ENCODE measurements at regions not wholly inside any gene's neighbourhood (a gene's known extent, or its start where the extent isn't known, plus 50 kb on each side); places are given as distances from the start of the nearest gene placed in this dataset.

GRCh38 chr17:6305613-6306360, 129.1 kb downstream of the AIPL1 start:
- intact Hi-C loops (cut with DNase I; ENCODE audit: low total_unique reads), result no loop called here
- 63 to 68% methylated on average over 11 of the region's 11 CpGs for WGBS, 2 donors
- no peak for DNase-seq (ENCODE audit: low spot score in 2 of 2)
- TF ChIP-seq, protein P1, sequence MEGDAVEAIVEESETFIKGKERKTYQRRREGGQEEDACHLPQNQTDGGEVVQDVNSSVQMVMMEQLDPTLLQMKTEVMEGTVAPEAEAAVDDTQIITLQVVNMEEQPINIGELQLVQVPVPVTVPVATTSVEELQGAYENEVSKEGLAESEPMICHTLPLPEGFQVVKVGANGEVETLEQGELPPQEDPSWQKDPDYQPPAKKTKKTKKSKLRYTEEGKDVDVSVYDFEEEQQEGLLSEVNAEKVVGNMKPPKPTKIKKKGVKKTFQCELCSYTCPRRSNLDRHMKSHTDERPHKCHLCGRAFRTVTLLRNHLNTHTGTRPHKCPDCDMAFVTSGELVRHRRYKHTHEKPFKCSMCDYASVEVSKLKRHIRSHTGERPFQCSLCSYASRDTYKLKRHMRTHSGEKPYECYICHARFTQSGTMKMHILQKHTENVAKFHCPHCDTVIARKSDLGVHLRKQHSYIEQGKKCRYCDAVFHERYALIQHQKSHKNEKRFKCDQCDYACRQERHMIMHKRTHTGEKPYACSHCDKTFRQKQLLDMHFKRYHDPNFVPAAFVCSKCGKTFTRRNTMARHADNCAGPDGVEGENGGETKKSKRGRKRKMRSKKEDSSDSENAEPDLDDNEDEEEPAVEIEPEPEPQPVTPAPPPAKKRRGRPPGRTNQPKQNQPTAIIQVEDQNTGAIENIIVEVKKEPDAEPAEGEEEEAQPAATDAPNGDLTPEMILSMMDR (IDR thresholded peaks at IDR 0.05), result no peak
- no peak for TF ChIP-seq POLR2A (IDR thresholded peaks at IDR 0.05)
- no peak overlapping the region for H3K4me3 ChIP-seq (ENCODE audit: low read depth, poor library complexity, severe bottlenecking)

GRCh38 chr17:6304894-6305612, 129.9 kb downstream of the AIPL1 start:
- DNase-seq (ENCODE audit: low spot score in 2 of 2), result no peak
- H3K4me3 ChIP-seq (ENCODE audit: low read depth, poor library complexity, severe bottlenecking), result no peak overlapping the region
- TF ChIP-seq, protein P1 (IDR thresholded peaks at IDR 0.05), result no peak
- no peak for TF ChIP-seq POLR2A (IDR thresholded peaks at IDR 0.05)
- WGBS, 2 donors, result 62 to 65% methylated on average over 3 of the region's 3 CpGs
- intact Hi-C loops (cut with DNase I; ENCODE audit: low total_unique reads), result no loop called here

DNA sequence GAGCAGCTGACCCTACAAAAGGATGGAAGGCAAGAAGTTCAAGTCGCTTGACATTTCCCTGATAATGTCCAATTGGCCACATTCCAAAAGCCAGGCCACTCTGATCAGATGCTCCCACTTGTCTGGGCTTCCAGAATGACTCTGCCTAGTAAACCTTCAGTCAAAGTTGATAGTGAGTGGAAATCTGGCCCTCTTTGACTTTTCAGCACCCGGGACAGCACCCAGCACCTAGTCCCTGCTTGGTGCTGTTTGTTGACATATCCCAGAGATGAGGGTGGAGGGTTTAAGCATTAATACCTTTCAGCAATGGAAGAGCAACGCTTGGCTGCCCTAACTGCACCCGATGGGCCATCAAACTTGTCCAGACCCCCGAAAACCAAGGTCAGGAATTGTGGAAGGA, 131.3 kb downstream of the AIPL1 start:
- intact Hi-C loops (cut with DNase I; ENCODE audit: low total_unique reads), result no loop called here
- TF ChIP-seq, protein P1 (IDR thresholded peaks at IDR 0.05), result no peak
- no peak for TF ChIP-seq POLR2A (IDR thresholded peaks at IDR 0.05)
- H3K4me3 ChIP-seq (ENCODE audit: low read depth, poor library complexity, severe bottlenecking), result no peak overlapping the region
- DNase-seq (ENCODE audit: low spot score in 2 of 2), result no peak
- WGBS, 2 donors, result 9 to 18% methylated on average over 5 of the region's 5 CpGs

DNA sequence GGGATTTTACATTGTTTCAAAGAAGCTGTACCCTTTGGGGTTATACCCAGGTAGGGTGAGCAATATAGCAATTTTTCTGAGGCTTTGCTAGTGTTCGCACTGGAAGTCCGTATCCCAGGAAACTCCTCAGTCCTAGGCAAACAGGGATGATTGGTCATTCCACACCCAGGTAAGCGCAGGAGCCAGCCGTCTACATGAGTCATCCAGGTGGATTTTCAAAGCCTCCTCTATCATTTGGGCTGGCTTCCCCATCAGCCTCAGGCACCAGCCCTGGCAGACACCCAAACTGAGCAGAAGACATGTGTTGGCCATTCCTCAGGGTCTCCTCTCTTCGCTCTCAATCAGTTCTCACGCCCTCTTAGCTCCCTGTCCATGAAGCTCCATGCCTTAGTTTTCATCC, 135.6 kb downstream of the AIPL1 start:
- 71 to 84% methylated on average over 5 to 6 of the region's 6 CpGs for WGBS, 2 donors
- intact Hi-C loops (cut with DNase I; ENCODE audit: low total_unique reads), result no loop called here
- TF ChIP-seq, protein P1 (IDR thresholded peaks at IDR 0.05), result no peak
- no peak for TF ChIP-seq POLR2A (IDR thresholded peaks at IDR 0.05)
- H3K4me3 ChIP-seq (ENCODE audit: low read depth, poor library complexity, severe bottlenecking), result no peak overlapping the region
- DNase-seq (ENCODE audit: low spot score in 2 of 2), result no peak

DNA sequence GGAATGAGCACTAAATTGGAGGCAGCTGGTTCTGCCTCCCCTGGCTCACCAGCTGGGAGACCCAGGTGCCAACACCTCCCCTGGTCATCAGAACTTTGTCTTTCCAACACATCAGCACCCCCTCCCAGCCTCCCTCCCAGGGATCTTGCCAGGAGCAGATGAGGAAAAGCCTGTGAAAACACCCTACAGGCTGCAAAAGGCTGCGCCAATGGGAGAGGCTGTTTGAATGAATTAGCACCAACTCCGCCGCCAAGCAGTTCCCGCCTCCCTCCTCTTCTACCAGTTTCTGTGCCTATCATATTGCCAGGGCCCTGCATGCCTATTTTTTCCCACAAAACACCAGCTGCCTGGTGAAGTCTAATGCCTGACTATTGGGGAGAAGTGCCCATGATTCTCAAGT, 137.0 kb downstream of the AIPL1 start:
- intact Hi-C loops (cut with DNase I; ENCODE audit: low total_unique reads), result no loop called here
- no peak for DNase-seq (ENCODE audit: low spot score in 2 of 2)
- no peak overlapping the region for H3K4me3 ChIP-seq (ENCODE audit: low read depth, poor library complexity, severe bottlenecking)
- TF ChIP-seq, protein P1 (IDR thresholded peaks at IDR 0.05), result no peak
- TF ChIP-seq POLR2A (IDR thresholded peaks at IDR 0.05), result no peak
- 70 to 75% methylated on average over 4 of the region's 4 CpGs for WGBS, 2 donors

Measured in lower leg skin (tissue), 4 donors.